ENCODE measurements at regions not wholly inside any gene's neighbourhood (a gene's known extent, or its start where the extent isn't known, plus 50 kb on each side); places are given as distances from the start of the nearest gene placed in this dataset.

- TF ChIP-seq POLR2AphosphoS5 (IDR thresholded peaks at IDR 0.05) = no peak
- no peak for TF ChIP-seq CTCF (IDR thresholded peaks at IDR 0.05)
- TF ChIP-seq POLR2A (IDR thresholded peaks at IDR 0.05) = no peak
Measured at GRCh38 chr2:57549642-57550102, 496.9 kb upstream of the VRK2 start.
